Dermis microvascular lymphatic vessel endothelial cell (primary cell): ENCODE measurements at regions not wholly inside any gene's neighbourhood (a gene's known extent, or its start where the extent isn't known, plus 50 kb on each side); places are given as distances from the start of the nearest gene placed in this dataset.
"Not testable (repeated sequence)": the region's sequence is repeated elsewhere in the genome, so short reads cannot be mapped to it uniquely, and the experiment has no call there.

Experiments
- DNase-seq, 2 donors: peaks; one replicate each; pipeline versions ENCODE4 v3.0.0 to v3.0.0-alpha.2; 2010; ENCODE audit warnings: low read depth in 2 of 2

- not testable (repeated sequence) for DNase-seq
These were observed 4387.3 kb upstream of the TPTE start for GRCh38 chr21:6133852-6134630.

GRCh38 chr21:6136732-6137131, 4384.7 kb upstream of the TPTE start:
- not testable (repeated sequence) for DNase-seq

GRCh38 chr21:6138244-6139136, 4382.9 kb upstream of the TPTE start:
- not testable (repeated sequence) for DNase-seq

- not testable (repeated sequence) for DNase-seq
These were observed 4382.1 kb upstream of the TPTE start for GRCh38 chr21:6139331-6139730.

- not testable (repeated sequence) for DNase-seq
These were observed 4381.5 kb upstream of the TPTE start for GRCh38 chr21:6139862-6140261.

- DNase-seq = not testable (repeated sequence)
These were observed 4380.8 kb upstream of the TPTE start for GRCh38 chr21:6140467-6141137.

- DNase-seq = not testable (repeated sequence)
These were observed 4380.3 kb upstream of the TPTE start for GRCh38 chr21:6141138-6141474.

GRCh38 chr21:6153154-6153553, 4368.2 kb upstream of the TPTE start:
- DNase-seq = not testable (repeated sequence)

GRCh38 chr21:6154524-6155320, 4366.7 kb upstream of the TPTE start:
- not testable (repeated sequence) for DNase-seq

GRCh38 chr21:6156712-6157389, 4364.5 kb upstream of the TPTE start:
- not testable (repeated sequence) for DNase-seq

GRCh38 chr21:6157515-6157914, 4363.9 kb upstream of the TPTE start:
- DNase-seq = not testable (repeated sequence)

GRCh38 chr21:6158171-6158570, 4363.2 kb upstream of the TPTE start:
- not testable (repeated sequence) for DNase-seq
